ENCODE measurements at regions not wholly inside any gene's neighbourhood (a gene's known extent, or its start where the extent isn't known, plus 50 kb on each side); places are given as distances from the start of the nearest gene placed in this dataset.
"Not testable (repeated sequence)": the region's sequence is repeated elsewhere in the genome, so short reads cannot be mapped to it uniquely, and the experiment has no call there.

DNA sequence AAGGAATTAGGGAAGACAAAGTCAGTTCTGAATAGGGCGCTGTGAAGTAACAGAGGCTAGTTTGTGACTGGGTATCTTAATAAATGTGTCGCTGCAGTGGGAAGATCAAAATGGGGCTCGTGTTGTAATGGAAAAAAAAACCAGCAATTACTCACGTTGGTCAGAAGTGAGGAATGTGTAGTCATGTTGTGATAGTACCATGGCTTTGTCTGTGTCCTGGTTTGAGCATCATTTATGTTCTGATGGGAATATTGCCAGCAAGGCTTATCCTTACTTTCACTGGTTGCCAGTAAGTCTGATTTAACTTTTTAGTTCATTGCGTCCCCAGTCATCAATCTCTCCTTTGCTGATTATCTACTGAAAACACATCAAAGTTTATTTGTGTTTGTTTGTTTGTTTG is 467.6 kb downstream of the NYAP2 start:
- DNase-seq (ENCODE audit: low read depth, low spot score): no peak

DNA sequence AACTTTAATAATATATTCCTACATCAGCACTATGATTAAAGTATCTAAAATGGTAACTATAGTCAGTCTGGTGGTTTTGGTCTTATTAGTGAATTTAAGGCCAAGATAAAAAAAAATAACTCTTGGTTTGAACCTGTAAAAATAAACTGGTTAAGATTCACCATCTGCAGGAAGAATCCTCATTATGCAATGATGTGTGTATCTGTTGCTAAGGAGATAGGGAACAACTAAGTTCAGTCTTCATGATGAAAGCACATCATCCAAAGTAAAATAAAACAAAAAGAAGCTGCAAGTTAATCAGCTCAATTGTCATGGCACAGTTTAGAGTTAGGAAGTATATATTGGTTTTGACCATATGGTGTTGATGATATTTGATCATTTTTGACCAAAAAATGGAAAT is 466.0 kb downstream of the NYAP2 start:
- DNase-seq (ENCODE audit: low read depth, low spot score): no peak

DNA sequence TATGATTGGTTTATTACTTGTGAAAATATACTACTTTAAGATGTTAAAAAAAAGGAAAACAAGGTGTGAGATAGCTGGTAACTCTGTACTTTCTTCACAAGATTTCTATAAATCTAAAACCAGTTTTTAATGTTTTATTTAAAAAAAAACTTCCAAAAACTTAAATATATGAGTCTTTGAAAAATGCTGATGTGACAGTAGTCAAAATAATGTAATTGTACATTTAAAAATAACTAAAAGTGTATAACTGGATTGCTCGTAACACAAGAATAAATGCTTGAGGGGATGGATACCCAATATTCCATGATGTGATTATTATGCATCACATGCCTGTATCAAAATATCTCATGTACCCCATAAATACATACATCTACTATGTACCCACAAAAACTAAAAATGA is 464.9 kb downstream of the NYAP2 start:
- DNase-seq (ENCODE audit: low read depth, low spot score): no peak

DNA sequence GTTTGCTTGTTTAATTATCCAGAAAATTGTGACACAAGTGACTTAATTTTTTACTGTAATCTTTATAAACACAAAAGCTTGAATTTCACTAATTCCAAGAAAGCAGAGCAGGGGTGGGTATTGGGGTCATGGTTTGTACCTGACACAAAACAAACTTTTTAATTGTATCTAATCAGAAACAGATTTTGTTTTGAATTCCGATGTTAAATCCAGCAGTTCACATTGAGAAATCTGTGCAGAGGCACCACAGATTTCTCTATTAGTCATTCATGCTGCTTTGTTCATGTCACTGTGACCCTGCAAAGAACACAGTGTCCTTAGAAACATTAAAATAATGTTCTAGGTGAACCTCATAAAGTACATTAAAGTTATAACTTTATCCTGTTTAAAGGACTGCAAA is 443.4 kb downstream of the NYAP2 start:
- no peak for DNase-seq (ENCODE audit: low read depth, low spot score)

DNA sequence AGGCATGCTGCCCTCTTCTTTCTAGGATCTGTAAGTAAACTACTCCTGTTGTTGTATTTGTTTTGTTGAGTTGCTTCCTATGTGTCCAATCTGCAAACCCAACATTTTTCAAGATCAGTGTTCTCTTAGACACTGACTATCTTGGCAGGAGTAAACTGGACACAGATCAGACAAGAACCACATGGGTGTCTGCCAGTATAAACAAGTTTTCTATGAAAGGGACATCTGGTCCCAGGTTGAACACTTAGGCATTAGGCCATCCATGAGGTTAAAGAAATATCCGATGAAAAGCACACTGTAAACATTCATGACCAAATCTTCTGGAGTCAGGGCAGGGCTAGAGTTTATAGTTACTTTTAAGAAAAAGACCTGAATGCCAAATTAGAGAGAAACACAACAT is 441.8 kb downstream of the NYAP2 start:
- DNase-seq (ENCODE audit: low read depth, low spot score): no peak

DNA sequence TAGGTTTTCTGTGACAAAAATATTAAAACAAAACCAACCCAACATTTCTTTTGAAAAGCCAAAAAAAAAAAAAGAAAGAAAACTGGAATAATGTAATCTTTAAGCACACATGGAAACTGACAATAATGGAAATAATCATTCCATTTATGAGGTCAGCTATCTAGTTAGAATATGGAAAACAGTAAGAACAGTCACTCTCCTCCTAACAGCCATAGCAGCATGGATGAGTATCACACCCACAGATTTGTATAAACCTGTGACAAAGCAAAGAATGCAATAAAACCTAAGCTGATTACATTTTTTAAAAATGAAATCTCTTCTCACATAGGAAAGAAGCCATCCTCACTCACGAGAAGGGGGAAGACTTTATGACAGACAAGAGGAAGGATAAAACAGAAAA is 437.8 kb downstream of the NYAP2 start:
- DNase-seq (ENCODE audit: low read depth, low spot score): no peak

DNA sequence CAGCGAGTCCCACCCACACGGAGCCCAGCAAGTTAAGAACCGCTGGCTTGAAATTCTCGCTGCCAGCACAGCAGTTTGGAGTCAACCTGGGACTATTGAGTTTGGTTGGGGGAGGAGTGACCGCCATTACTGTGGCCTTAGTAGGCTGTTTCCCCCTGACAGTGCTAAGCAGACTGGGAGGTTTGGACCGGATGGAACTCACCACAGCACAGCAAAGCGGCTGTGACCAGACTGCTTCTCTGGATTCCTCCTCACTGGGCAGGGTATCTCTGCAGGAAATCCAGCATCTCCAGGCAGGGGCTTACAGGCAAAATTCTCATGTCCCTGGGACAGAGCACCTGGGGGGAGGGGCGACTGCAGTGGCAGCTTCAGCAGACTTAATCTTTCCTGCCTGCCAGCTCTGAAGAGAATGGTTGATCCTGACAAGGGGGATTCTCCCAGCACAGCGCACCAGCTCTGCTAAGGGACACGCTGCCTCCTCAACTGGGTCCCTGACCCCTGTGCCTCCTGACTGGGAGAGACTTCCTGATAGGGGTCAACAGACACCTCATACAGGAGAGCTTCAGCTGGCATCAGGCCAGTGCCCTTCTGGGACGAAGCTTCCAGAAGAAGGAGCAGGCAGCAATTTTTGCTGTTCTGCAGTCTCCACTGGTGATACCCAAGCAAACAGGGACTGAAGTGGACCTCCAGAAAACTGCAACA is 425.4 kb downstream of the NYAP2 start:
- no peak for DNase-seq (ENCODE audit: low read depth, low spot score)

DNA sequence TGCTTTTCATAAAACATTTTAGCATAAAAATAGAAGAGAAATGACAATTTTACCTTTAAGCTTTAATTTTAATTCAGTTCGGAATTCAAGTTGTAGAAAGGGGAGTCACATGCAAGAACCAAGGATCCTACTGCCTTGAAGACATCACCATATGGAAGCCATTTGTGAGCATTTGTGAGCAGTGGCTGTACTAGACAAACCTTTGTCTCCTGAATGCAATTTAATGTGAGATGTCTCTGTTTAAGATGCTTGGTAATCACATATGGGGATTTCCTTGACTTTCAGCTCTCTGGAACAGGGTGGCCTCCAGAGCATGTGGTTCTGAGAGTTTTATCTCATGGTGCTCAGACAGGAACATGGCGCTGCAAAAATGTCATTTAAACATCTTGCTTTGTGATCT is 421.8 kb downstream of the NYAP2 start:
- DNase-seq (ENCODE audit: low read depth, low spot score): no peak

DNA sequence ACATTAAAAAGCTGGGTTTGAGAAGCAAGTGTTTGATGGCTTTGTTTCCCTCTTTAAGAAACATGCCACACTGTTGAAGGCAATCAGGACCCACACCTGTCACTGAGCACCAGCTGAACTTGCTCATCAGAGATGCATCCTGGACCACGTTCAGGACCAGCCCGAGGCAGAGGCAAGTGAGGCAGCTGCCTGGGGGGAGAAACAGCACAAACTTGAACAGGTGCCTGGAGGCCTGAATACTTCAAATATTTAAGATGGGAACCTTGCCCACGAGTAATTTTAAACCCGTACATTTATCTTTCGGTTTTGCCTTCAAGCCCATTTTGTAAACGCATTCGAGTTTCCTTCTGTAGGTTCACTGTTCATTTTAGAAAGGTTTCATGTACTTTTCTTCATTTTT is 421.3 kb downstream of the NYAP2 start:
- no peak for DNase-seq (ENCODE audit: low read depth, low spot score)

DNA sequence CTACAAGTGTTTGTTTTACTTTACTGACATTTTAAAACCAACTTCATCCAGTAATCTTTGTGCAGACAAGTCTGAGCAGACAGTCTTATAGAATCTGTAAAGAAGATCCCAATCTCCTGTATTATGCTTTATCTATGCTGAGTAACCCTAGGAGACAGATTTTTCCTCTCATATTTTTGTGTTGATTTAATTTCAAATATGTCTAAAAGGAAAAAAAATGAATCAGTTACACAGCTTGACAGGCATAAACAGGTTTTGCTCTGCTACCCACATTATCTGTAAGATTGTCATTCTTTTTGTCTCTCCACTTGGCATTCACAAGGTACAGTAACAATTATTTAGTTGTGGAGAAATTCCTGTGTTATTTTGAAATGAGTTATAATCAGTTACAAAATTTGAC is 415.0 kb downstream of the NYAP2 start:
- no peak for DNase-seq (ENCODE audit: low read depth, low spot score)

DNA sequence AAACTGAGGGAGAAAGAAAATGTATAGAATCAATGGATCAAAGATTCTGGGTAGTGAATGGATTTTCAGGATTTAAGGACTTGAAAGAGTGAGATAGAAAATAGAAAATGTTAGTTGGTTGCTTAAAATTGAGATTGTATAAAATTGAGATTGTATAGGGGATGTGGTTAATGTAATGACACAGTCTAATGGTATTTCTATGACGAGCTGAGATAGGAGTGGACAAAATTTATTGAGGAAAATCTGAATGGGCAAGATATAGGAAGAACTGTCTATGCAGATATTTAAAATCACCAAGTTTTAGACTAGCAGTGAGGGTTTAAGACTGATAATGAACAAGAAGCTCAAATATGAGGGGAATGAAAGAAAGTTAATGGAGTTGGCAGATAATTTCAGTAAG is 406.6 kb downstream of the NYAP2 start:
- DNase-seq (ENCODE audit: low read depth, low spot score): no peak

DNA sequence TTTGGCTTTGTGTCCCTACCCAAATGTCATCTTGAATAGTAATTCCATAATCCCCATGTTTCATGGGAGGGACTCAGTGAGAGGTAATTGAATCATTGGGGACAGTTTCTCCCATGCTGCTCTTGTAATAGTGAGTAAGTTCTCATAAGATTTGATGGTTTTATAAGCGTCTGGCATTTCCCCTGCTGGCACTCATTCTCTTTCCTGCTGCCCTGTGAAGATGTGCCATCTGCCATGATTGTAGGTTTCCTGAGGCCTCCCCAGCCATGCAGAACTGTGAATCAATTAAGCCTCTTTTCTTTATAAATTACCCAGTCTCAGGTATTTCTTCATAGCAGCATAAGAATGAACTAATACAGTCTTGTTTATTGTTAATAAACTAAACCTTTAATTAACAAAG is 402.6 kb downstream of the NYAP2 start:
- not testable (repeated sequence) for DNase-seq (ENCODE audit: low read depth, low spot score)

DNA sequence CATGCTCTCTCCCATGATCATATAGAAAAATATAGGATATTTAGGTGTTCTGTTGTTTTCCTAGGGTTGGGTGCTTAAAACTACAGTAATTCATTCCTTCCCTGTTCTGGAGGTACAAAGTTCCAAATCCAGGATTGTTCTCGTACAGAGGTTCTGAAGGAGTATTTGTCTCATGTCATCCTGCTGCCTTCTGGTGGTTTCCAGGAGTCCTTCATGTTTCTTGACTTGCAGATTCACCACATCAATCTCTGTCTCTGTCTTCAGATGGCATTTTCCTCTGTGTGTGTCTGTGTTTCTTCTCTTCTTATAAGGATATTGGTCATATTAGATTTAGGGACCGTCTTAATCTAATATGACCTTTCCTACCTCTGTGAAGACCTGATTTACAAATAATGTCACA is 397.9 kb downstream of the NYAP2 start:
- DNase-seq (ENCODE audit: low read depth, low spot score): no peak

DNA sequence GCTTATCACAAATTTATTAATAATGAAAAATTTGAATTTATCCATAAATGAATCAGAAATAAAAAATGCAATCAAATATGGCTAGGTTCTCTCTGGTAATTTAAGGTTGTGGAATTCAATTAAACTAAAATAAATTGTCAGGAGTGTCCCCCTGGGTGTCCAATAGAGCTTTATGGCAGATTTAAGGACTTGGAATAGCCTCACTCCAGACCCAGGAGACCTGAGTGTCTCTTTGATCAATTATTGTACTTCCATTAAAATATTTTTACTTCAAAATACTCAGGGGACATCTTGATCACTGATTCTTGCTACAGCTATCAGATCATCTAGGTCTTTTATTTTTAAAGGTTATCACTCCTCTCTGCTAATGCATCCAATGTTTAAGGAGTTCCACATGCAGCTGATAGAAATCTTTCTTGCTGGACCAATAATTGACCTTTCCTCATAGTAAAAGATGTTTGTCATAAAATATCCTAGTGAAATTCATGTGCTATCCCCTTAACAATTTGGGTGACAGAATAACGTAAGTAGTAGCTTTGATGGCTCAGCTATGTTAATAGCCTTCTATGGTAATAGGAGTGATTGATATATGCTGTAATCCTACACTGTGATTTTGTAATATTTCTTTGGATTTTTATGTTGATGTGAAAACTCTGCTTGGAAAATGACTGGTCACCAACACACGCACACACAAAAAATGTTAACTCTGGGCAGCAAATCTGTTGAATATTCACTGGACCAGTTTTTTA is 395.3 kb downstream of the NYAP2 start:
- DNase-seq (ENCODE audit: low read depth, low spot score): no peak

DNA sequence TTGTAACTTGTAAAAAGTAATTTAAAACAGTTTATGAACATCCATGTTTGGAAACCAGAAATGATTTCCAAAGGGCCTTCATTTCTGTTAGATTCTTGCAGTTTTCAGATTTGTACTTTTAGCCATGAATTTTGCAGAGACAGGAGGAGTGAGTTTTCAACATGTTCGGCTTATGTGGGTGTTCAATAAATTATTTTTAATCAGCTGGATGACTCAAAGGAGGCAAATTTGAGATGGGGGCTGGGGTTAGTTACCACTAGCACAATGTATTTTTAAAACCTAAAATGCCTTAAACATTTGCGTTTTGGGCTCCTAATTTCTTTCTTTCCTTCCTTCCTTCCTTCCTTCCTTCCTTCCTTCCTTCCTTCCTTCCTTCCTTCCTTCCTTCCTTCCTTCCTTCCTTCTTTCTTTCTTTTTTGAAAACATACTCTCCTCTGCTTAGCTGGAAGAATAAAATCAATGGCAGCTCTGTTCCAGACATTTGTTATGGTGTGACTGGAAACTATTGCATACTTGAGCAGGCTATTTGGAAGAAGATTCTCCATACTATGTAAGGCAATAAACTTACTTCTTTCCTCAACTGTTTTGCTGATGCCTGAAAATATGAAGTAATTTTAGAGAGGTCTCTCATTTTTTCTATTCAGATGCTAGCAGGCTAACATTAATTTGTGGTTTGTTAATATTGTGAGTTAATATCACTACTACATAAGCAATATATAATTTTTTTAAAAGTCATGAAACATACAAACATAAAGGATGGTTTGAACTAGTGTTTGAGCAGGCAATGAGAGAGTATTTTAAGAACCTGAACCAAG is 394.4 kb downstream of the NYAP2 start:
- DNase-seq (ENCODE audit: low read depth, low spot score): no peak

DNA sequence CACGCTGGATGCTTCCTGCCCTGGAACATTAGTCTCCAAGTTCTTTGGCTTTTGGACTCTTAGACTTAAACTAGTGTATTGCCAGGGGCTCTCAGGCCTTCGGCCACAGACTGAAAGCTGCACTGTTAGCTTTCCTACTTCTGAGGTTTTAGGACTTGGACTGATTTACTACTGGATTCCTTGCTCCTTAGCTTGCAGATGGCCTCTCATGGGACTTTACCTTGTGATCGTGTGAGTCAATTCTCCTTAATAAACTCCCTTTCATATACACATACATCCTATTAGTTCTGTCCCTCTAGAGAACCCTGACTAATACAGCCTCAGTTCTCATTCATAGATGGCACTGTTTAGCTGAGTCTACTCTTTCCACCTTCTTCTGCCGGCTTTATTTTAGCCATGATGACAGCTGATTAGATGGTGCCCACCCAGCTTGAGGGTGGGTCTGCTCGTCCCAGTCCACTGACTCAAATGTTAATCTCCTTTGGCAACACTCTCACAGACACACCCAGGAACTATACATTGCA is 389.1 kb downstream of the NYAP2 start:
- no peak for DNase-seq (ENCODE audit: low read depth, low spot score)

DNA sequence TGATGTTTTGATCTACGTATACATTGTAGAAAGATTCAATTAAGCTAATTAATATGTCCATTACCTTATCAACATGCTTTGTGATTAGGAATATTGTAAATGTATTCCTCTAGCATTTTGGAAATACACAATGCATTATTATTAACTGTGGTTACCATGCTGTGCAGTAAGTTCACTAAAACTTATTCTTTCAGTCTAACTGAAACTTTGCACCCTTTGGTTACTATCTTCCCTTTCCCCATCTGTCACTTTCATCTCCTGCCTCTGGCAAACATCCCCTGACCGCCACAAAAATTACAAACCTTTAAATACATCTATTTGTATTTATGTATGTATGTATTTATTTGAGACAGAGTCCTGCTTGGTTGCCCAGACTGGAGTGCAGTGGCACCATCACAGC is 388.0 kb downstream of the NYAP2 start:
- no peak for DNase-seq (ENCODE audit: low read depth, low spot score)

DNA sequence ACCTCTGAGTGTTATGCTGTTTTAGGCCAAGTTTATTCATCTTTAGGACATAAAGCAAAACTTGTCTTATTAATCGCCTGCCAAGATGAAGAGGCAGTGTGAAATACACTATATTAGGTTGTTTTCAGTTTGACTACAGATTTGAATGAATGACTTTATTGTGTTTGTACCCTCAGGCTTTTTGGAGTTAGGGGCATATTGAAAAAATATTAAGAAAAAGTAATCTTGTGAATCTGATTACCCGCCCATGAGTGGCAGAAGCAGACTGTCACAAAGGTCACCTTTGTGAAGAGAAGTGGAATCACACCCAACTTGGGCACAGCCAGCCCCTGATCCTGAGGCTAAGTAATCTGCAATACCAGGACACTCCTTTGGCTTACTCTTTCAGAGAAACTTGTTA is 382.5 kb downstream of the NYAP2 start:
- no peak for DNase-seq (ENCODE audit: low read depth, low spot score)

DNA sequence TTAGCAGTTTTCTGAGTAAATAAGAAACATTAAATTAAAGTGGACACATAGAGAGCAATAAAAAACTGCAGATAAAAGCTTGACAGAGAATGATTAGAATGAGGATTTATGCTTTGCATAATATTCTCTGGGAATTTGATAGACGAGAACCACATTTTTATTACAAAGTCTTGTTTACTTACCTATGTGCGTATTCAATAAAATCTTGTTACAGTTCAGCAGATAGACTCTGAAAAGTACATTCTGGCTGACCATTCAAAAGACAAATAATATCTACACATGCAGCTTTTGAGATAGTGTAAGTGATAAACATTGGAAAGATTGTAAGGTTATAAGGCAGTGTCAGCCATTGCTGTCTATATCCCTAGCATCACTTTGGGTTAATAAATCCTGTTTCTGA is 381.6 kb downstream of the NYAP2 start:
- no peak for DNase-seq (ENCODE audit: low read depth, low spot score)

DNA sequence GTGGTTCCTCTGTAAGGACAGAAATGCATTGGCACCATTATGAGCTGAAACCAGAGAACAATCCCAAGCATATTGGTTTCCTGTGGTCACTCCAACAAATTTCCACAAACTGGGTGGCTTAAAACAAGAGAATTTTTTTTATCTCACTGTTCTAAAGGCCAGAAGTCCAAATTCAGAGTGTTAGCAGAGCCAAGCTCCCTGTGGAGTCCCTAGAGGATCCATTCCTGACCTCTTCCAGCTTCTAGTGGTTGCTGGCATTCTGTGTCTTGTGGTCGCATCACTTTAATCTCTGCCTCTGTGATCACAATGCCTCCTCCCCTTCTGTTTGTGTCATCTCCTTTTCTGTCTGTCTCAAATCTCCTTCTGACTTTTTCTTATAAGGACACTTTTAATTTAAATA is 380.3 kb downstream of the NYAP2 start:
- DNase-seq (ENCODE audit: low read depth, low spot score): no peak

DNA sequence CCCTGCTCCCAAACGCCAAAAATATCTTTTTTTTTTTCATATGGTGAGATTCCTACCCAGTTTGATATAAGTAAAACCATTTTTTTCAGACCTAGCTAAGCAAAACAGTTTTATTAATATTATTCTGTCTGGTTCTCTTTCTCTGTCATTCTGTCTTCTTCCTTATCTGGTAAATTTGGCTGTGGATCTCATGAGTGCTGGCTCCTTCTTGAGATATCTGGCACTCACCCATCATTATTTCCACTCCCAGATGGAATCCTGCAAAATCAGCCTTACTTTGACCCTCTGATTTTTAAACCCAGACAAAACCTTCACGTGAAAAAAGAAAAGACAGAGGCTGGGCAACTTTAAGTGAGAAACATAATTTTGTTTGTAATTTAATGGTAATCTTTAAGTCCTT is 373.6 kb downstream of the NYAP2 start:
- no peak for DNase-seq (ENCODE audit: low read depth, low spot score)

DNA sequence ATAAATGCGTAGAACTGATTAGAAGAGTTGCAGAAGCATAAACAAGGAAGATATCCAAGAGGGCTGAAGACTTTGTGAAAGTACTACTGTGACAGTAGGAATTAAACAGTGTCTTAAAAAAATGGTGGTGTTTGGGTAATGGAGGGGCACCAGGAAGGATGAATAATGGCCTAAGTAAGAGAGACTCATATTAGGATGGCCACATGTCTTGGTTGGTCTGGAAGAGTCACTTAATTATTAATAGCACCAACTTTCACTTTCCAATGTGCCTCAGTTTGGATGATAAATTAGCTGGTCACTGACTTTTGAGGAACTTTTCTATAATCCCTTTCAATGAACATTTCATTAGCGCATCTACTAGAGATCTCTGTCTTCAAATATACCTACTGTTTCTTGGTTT is 372.2 kb downstream of the NYAP2 start:
- DNase-seq (ENCODE audit: low read depth, low spot score): no peak

DNA sequence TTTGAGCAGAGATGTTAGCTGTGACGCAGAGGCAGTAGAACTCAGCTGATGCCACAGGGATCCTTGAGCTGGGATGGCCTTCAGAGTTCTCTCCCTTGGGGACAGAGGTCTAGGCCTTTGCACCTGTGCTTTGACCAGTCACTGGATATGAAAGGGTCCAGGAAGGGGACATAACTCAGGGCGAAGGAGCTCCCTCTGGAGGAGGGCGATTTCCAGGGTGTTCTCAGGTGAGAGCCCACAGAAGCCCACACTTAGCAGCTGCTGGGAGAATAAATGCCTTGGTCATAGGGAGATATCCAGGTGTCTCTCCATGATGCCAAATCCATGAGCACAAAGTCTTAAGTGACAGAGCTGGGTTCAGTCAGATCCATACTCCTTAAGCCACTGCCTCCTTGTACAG is 369.2 kb downstream of the NYAP2 start:
- DNase-seq (ENCODE audit: low read depth, low spot score): no peak

Data from activated CD4-positive, CD25-positive, alpha-beta regulatory T cell treated with anti-CD3 and anti-CD28 coated beads, Interleukin-2, amount 50 U/mL, for 16 hours (primary cell).